K562 (cell line): ENCODE measurements at regions not wholly inside any gene's neighbourhood (a gene's known extent, or its start where the extent isn't known, plus 50 kb on each side); places are given as distances from the start of the nearest gene placed in this dataset.
"Not testable (repeated sequence)": the region's sequence is repeated elsewhere in the genome, so short reads cannot be mapped to it uniquely, and the experiment has no call there.

Experiments
- ATAC-seq: fragments of 200-7000 bp; cut with Tn5 transposase; 3 replicates; pipeline ENCODE4 v1.9.1; 2020; ENCODE audit warnings: moderate library complexity
- BruUV-seq: library from RNA; stranded (reverse); fragments of 400-500 nt; replicated peaks from 2 replicates; lab custom pipeline; 2021; lab: Mats Ljungman, UMichigan
- CTCF ChIA-PET: fragments of 300-600 bp; formaldehyde crosslinking; extraction: SDS; loops from one replicate; lab custom pipeline; 2021; ENCODE audit warnings: low intra/inter-chr PET ratio; lab: Yijun Ruan, JAX
- POLR2A ChIA-PET: fragments of 300-600, 350-650 bp; sonication (Branson Sonifier 250); formaldehyde crosslinking; extraction: SDS; loops from one replicate; lab custom pipeline; 2021; ENCODE audit warnings: antibody characterized with exemption, inconsistent platforms; lab: Yijun Ruan, JAX
- DNase-seq, 4 experiments: peaks; one replicate each; pipeline versions ENCODE4 v3.0.0 to v3.0.0-alpha.2; 2011 to 2018; ENCODE audit warnings: low spot score in 3 of 4, mixed read lengths in 3 of 4; ENCODE audit errors: extremely low read depth in 1 of 4
- FAIRE-seq: peaks from 2 replicates; lab custom pipeline; 2011; peaks lifted over from hg19 to GRCh38; lab: Jason Lieb, UNC
- H2AFZ ChIP-seq: 2 replicates; pipeline ENCODE4 v1.6.0; 2011; ENCODE audit warnings: low read depth, low read length, control low read depth, inconsistent platforms
- H3K27ac ChIP-seq: fragments of 200-600 bp; 3 replicates; pipeline ENCODE4 v1.8.0; 2011; ENCODE audit warnings: low read depth, mild to moderate bottlenecking, control low read depth, inconsistent platforms, low read length, moderate library complexity, mixed read lengths; ENCODE audit errors: extremely low read depth
- H3K27me3 ChIP-seq, 2 experiments: fragments of 300-600 bp in 1 of 2; 2 replicates in 1 of 2; 3 replicates in 1 of 2; pipeline versions ENCODE4 v1.6.0 to v1.8.0; 2011; ENCODE audit warnings: inconsistent platforms in 2 of 2, low read length in 2 of 2, mild to moderate bottlenecking in 1 of 2, mixed read lengths in 1 of 2, moderate library complexity in 1 of 2; ENCODE audit not compliant: control insufficient read depth in 2 of 2, insufficient read depth in 2 of 2
- H3K36me3 ChIP-seq: fragments of 300-600 bp; 3 replicates; pipeline ENCODE4 v1.8.0; 2011; ENCODE audit warnings: mild to moderate bottlenecking, low read length, inconsistent platforms; ENCODE audit not compliant: control insufficient read depth, insufficient read depth
- H3K4me1 ChIP-seq, 2 experiments: fragments of 200-600 bp in 1 of 2; replicated peaks in 1 of 2; 2 replicates in 1 of 2; 3 replicates in 1 of 2; pipeline versions ENCODE4 v1.5.1 to v1.8.0; 2011; ENCODE audit warnings: inconsistent platforms in 2 of 2, low read length in 2 of 2, mild to moderate bottlenecking in 1 of 2, mixed read lengths in 1 of 2, moderate library complexity in 1 of 2; ENCODE audit not compliant: control insufficient read depth in 2 of 2, insufficient read depth in 2 of 2
- H3K4me2 ChIP-seq: 2 replicates; pipeline ENCODE4 v1.6.1; 2011; ENCODE audit warnings: low read length, control low read depth, inconsistent platforms, mixed read lengths; ENCODE audit not compliant: insufficient read depth
- H3K4me3 ChIP-seq: fragments of 200-600 bp; sonication (generic), shearing (Covaris generic); 2 replicates; pipeline ENCODE4 v1.5.1; 2016; ENCODE audit warnings: control low read depth, inconsistent platforms
- H3K79me2 ChIP-seq: fragments of 200-600 bp; 3 replicates; pipeline ENCODE4 v1.8.0; 2011; ENCODE audit warnings: low read length, inconsistent platforms; ENCODE audit not compliant: control insufficient read depth, insufficient read depth
- H3K9ac ChIP-seq, 2 experiments: 2 replicates each; pipeline versions ENCODE4 v1.6.0 to v1.6.1; 2011; ENCODE audit warnings: low read depth in 2 of 2, low read length in 2 of 2, control low read depth in 1 of 2, inconsistent platforms in 1 of 2, mild to moderate bottlenecking in 1 of 2, mixed read lengths in 1 of 2; ENCODE audit not compliant: insufficient read depth in 1 of 2
- H3K9me1 ChIP-seq: one replicate; pipeline ENCODE4 v1.6.0; 2011; ENCODE audit warnings: inconsistent platforms, mild to moderate bottlenecking, low read length, moderate library complexity; ENCODE audit not compliant: control insufficient read depth, insufficient read depth
- H3K9me3 ChIP-seq: replicated peaks from 2 replicates; pipeline ENCODE4 v1.5.1; 2011; ENCODE audit warnings: low read depth, low read length, inconsistent platforms; ENCODE audit not compliant: control insufficient read depth, insufficient read depth
- H4K20me1 ChIP-seq: replicated peaks from 2 replicates; pipeline ENCODE4 v1.6.1; 2011; ENCODE audit warnings: low read length, inconsistent platforms, mixed read lengths; ENCODE audit not compliant: control insufficient read depth, insufficient read depth
- GTF2E2 ChIP-seq: fragments of 200-800 bp; sonication (Bioruptor generic); IDR thresholded peaks from 2 replicates; pipeline ENCODE4 v1.6.1; 2016; ENCODE audit warnings: missing genetic modification characterization, missing compliant biosample characterization
- MCM5 ChIP-seq: fragments of 450-650 bp; IDR thresholded peaks from 2 replicates; pipeline ENCODE4 v1.6.1; 2016; ENCODE audit warnings: low read depth
- MYNN ChIP-seq, 2 experiments: sonication (generic); formaldehyde crosslinking in 1 of 2; IDR thresholded peaks; 2 replicates each; pipeline versions ENCODE4 v1.5.0 to v1.6.1; 2016 to 2020; ENCODE audit warnings: antibody characterized with exemption in 1 of 2, missing genetic modification reagents in 1 of 2
- POLR2B ChIP-seq: fragments of 450-650 bp; IDR thresholded peaks from 2 replicates; pipeline ENCODE4 v1.6.1; 2018; ENCODE audit warnings: low read depth; ENCODE audit not compliant: partially characterized antibody
- RBFOX2 ChIP-seq: fragments of 200-400 bp; formaldehyde crosslinking; IDR thresholded peaks from 2 replicates; pipeline ENCODE4 v1.6.1; 2017; ENCODE audit warnings: low read depth, mild to moderate bottlenecking, low read length, moderate library complexity
- RHOXF2B ChIP-seq: fragments of 250-450 bp; sonication (Bioruptor Pico); conservative IDR thresholded peaks from 2 replicates; pipeline ENCODE4 v1.5.1; 2021
- SAFB ChIP-seq: fragments of 200-400 bp; formaldehyde crosslinking; IDR thresholded peaks from 2 replicates; pipeline ENCODE4 v1.6.1; 2017; ENCODE audit warnings: low read depth, low read length, borderline replicate concordance
- SREBF1 ChIP-seq: fragments of 150-350 bp; IDR thresholded peaks from 2 replicates; pipeline ENCODE4 v1.6.1; 2014; ENCODE audit warnings: antibody characterized with exemption, low read depth, low read length, borderline replicate concordance
- XRCC5 ChIP-seq: fragments of 200-400 bp; formaldehyde crosslinking; IDR thresholded peaks from 2 replicates; pipeline ENCODE4 v1.6.1; 2017; ENCODE audit warnings: low read depth, mild to moderate bottlenecking, low read length
- WGBS: fragments of 100-300 bp; shearing (Covaris generic); methylation state at CpG from one replicate; pipeline ENCODE4 v1.1.6; 2016; ENCODE audit warnings: low coverage, mixed read lengths; ENCODE audit not compliant: insufficient coverage; ENCODE audit errors: missing lambda C conversion rate; 5-methylcytosine and 5-hydroxymethylcytosine counted together
- in situ Hi-C: fragments of 300-500 bp; cut with MboI; formaldehyde crosslinking; loops from 4 replicates; pipeline ENCODE4 v1.15.0; 2018; ENCODE audit warnings: inconsistent platforms, mixed read lengths
- intact Hi-C: fragments of 100-400 bp; cut with micrococcal nuclease; formaldehyde crosslinking; loops from 2 replicates; pipeline ENCODE4 v1.14.2; 2022
- TF ChIP-seq, protein P1 (sequence below): sonication (generic); formaldehyde crosslinking; IDR thresholded peaks from 2 replicates; pipeline ENCODE4 v1.8.0; 2022; ENCODE audit warnings: mild to moderate bottlenecking, missing genetic modification reagents
- TF ChIP-seq, protein P2 (sequence below): fragments of 450-650 bp; conservative IDR thresholded peaks from 2 replicates; pipeline ENCODE4 v1.6.1; 2016; ENCODE audit warnings: missing genetic modification characterization, low read depth, mild to moderate bottlenecking, control low read depth, missing compliant biosample characterization

DNA sequence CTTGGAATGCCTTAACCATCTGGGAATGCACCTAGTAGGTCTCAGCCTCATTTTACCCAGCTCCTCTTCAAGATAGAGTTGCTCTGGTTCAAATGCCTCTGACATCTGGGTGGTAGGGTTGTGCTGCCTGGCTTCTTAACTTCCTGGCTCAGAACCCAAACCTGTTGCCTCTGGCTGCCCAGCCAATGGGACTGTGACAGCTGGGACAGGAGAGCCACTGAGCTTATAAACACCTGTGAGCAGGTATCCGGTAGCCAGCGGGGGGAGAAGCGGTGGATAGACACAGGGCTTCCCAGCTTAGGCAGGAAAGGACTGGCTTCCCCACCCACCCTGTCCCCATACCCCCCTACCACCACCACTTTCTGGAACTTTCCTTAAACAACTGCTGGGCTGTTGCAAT is 115.8 kb upstream of the CARD11 start:
- ATAC-seq (no peak), DNase-seq (no peak), FAIRE-seq (no peak)
- peaks cover 2 to 27% of the 10 kb centered on the region in 2 experiments; a peak in 4 of 5 replicates for H3K27me3 ChIP-seq
- no peaks in the 10 kb centered on the region for H3K9me1 ChIP-seq
- H3K9me3 ChIP-seq, result no peaks in the 10 kb centered on the region
- BruUV-seq, result no TSS peak
- H3K27ac ChIP-seq, result no peak overlapping the region
- H3K79me2 ChIP-seq, result no peaks in the 10 kb centered on the region
- no peaks in the 10 kb centered on the region for H3K36me3 ChIP-seq
- no peak overlapping the region for H3K4me3 ChIP-seq
- no peaks in the 10 kb centered on the region for H4K20me1 ChIP-seq
- TF ChIP-seq GTF2E2 (tag) (no peak), RBFOX2 (no peak), POLR2B (no peak), XRCC5 (no peak), MYNN (IDR thresholded peaks at IDR 0.05) (no peak), MYNN (CRISPR knock-in tag; IDR thresholded peaks at IDR 0.05) (no peak), SREBF1 (no peak), MCM5 (no peak), RHOXF2B (no peak), SAFB (no peak)
- TF ChIP-seq, protein P1, sequence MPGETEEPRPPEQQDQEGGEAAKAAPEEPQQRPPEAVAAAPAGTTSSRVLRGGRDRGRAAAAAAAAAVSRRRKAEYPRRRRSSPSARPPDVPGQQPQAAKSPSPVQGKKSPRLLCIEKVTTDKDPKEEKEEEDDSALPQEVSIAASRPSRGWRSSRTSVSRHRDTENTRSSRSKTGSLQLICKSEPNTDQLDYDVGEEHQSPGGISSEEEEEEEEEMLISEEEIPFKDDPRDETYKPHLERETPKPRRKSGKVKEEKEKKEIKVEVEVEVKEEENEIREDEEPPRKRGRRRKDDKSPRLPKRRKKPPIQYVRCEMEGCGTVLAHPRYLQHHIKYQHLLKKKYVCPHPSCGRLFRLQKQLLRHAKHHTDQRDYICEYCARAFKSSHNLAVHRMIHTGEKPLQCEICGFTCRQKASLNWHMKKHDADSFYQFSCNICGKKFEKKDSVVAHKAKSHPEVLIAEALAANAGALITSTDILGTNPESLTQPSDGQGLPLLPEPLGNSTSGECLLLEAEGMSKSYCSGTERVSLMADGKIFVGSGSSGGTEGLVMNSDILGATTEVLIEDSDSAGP (CRISPR knock-in tag), result no peak
- TF ChIP-seq, protein P2, sequence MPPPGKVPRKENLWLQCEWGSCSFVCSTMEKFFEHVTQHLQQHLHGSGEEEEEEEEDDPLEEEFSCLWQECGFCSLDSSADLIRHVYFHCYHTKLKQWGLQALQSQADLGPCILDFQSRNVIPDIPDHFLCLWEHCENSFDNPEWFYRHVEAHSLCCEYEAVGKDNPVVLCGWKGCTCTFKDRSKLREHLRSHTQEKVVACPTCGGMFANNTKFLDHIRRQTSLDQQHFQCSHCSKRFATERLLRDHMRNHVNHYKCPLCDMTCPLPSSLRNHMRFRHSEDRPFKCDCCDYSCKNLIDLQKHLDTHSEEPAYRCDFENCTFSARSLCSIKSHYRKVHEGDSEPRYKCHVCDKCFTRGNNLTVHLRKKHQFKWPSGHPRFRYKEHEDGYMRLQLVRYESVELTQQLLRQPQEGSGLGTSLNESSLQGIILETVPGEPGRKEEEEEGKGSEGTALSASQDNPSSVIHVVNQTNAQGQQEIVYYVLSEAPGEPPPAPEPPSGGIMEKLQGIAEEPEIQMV (tag), result no peak
- no peaks in the 10 kb centered on the region; a peak in 1 of 5 replicates for H3K4me1 ChIP-seq
- no peak overlapping the region for H3K9ac ChIP-seq
- H2AFZ ChIP-seq, result no peak overlapping the region
- CTCF ChIA-PET, result no interaction called here
- no peak overlapping the region for H3K4me2 ChIP-seq
- POLR2A ChIA-PET, result no interaction called here
- in situ Hi-C loops (loop anchor here (5.0 kb wide), 1 partner anchor 292 kb away; no protein-coding TSS in a partner anchor), intact Hi-C loops (loop anchor here (5.0 kb wide), 1 partner anchor 292 kb away; no protein-coding TSS in a partner anchor)
- WGBS, result 4% methylated on average over 3 of the region's 3 CpGs

DNA sequence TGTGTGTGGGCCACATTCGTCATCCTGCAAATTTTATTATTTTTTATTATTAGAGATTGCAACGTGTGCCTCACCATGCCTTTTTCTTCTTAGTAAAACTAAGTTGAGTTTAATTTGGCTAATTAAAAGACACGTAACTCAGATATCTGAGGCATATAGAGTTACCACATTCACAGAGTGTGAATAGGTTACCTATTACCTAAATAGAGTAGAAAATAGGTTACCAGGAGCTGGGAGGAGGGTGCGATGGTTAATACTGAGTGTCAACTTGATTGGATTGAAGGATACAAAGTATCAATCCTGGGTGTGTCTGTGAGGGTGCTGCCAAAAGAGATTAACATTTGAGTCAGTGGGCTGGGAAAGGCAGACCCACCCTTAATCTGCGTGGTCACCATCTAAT is 116.3 kb upstream of the CARD11 start:
- H3K9ac ChIP-seq, FAIRE-seq, H3K36me3 ChIP-seq, H3K9me3 ChIP-seq, H3K27ac ChIP-seq, H3K4me3 ChIP-seq, POLR2A ChIA-PET, DNase-seq, H2AFZ ChIP-seq, H3K4me1 ChIP-seq, H4K20me1 ChIP-seq, H3K9me1 ChIP-seq, BruUV-seq, H3K79me2 ChIP-seq, CTCF ChIA-PET, ATAC-seq, H3K4me2 ChIP-seq: not testable (repeated sequence)
- H3K27me3 ChIP-seq, result peaks cover 2 to 31% of the 10 kb centered on the region in 2 experiments; a peak in 4 of 5 replicates
- WGBS, result 0% methylated on average over 5 of the region's 5 CpGs
- intact Hi-C loops (loop anchor here (5.0 kb wide), 1 partner anchor 293 kb away; no protein-coding TSS in a partner anchor), in situ Hi-C loops (loop anchor here (5.0 kb wide), 1 partner anchor 293 kb away; no protein-coding TSS in a partner anchor)
